ENCODE measurements at regions not wholly inside any gene's neighbourhood (a gene's known extent, or its start where the extent isn't known, plus 50 kb on each side); places are given as distances from the start of the nearest gene placed in this dataset.
"Not testable (repeated sequence)": the region's sequence is repeated elsewhere in the genome, so short reads cannot be mapped to it uniquely, and the experiment has no call there.

DNA sequence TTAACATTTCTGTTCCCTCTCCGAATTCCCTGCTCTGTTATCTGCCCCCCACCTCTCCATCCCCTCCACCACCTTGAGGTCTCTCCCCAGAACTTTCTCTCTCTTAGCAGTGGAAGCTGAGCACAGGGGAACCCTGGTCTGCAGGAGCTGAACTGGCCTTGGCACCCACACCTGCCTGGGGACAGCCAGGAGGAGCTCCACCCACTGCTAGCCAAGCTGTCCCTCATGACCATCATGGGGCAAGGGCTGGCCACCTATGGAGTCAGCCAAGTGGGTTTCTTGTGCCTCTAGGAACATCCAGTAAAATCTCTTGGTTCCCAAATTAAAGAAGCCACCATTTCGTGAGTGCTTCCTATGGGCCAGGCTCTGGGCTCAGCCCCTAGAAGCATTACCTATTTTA, 276.4 kb upstream of the TLE3 start:
- no TSS peak for BruUV-seq (replicated peaks)
- Histone ChIP-seq H3K9ac (ENCODE audit: control insufficient read depth, insufficient read depth, low read length) (no peak overlapping the region), H3K27me3 (replicated peaks in 1 of 2; ENCODE audit: control insufficient read depth in 2 of 2, insufficient read depth in 2 of 2, low read length in 1 of 2) (peaks cover 0 to 4% of the 10 kb centered on the region in 2 experiments; a peak in 3 of 4 replicates), H3K36me3 (ENCODE audit: control insufficient read depth in 2 of 2, insufficient read depth in 2 of 2, low read length in 1 of 2) (no peaks in the 10 kb centered on the region), H3K4me3 (no peak overlapping the region), H3K79me2 (ENCODE audit: control insufficient read depth, insufficient read depth, low read length) (no peaks in the 10 kb centered on the region), H4K20me1 (ENCODE audit: control insufficient read depth, insufficient read depth) (no peaks in the 10 kb centered on the region), H3K4me2 (ENCODE audit: control insufficient read depth, insufficient read depth) (no peak overlapping the region), H2AFZ (ENCODE audit: control insufficient read depth, low read depth, low read length) (no peak overlapping the region), H3K4me1 (ENCODE audit: control insufficient read depth, insufficient read depth, low read length) (no peaks in the 10 kb centered on the region), H3K27ac (ENCODE audit: control insufficient read depth, insufficient read depth) (no peak overlapping the region), H3K9me3 (replicated peaks; ENCODE audit: control insufficient read depth, insufficient read depth, low read length) (no peaks in the 10 kb centered on the region)
- intact Hi-C loops (cut with micrococcal nuclease; ENCODE audit: unreplicated experiment): no loop called here
- FAIRE-seq: no peak
- SMC1A ChIA-PET (ENCODE audit: uncharacterized antibody, unreplicated experiment): no interaction called here
- CTCF ChIA-PET: no interaction called here
- no peak for ATAC-seq
- DNase-seq (ENCODE audit: low read depth, low spot score): no peak
- in situ Hi-C loops (cut with MboI): no loop called here
- 28% methylated on average over 2 of the region's 2 CpGs for WGBS (ENCODE audit: insufficient coverage, insufficient replicate concordance, low lambda C conversion rate, missing lambda C conversion rate)
- POLR2A ChIA-PET: no interaction called here
- TF ChIP-seq, protein P1, sequence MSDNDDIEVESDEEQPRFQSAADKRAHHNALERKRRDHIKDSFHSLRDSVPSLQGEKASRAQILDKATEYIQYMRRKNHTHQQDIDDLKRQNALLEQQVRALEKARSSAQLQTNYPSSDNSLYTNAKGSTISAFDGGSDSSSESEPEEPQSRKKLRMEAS (IDR thresholded peaks at IDR 0.05; ENCODE audit: low read depth, low read length): no peak
- TF ChIP-seq KAT2A (conservative IDR thresholded peaks at IDR 0.05; ENCODE audit: control insufficient read depth, low read depth, low read length): no peak
- RAD21 ChIA-PET (ENCODE audit: unreplicated experiment): no interaction called here

DNA sequence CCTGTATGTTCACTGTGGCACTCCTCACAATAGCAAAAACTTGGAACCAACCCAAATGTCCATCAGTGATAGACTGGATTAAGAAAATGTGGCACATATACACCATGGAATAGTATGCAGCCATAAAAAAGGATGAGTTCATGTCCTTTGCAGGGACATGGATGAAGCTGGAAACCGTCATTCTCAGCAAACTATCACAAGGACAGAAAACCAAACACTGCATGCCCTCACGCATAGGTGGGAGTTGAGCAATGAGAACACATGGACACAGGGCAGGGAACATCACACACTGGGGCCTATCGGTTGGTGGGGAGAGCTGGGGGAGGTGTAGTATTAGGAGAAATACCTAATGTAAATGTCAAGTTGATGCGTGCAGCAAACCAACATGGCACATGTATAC, 275.7 kb upstream of the TLE3 start:
- CTCF ChIA-PET; H3K4me2 ChIP-seq (ENCODE audit: control insufficient read depth, insufficient read depth); H3K4me3 ChIP-seq; H3K79me2 ChIP-seq (ENCODE audit: control insufficient read depth, insufficient read depth, low read length); RAD21 ChIA-PET (ENCODE audit: unreplicated experiment); H3K9ac ChIP-seq (ENCODE audit: control insufficient read depth, insufficient read depth, low read length); POLR2A ChIA-PET; ATAC-seq; FAIRE-seq; H3K27me3 ChIP-seq (replicated peaks in 1 of 2; ENCODE audit: control insufficient read depth in 2 of 2, insufficient read depth in 2 of 2, low read length in 1 of 2); DNase-seq (ENCODE audit: low read depth, low spot score); BruUV-seq (replicated peaks); in situ Hi-C loops (cut with MboI); H4K20me1 ChIP-seq (ENCODE audit: control insufficient read depth, insufficient read depth); H2AFZ ChIP-seq (ENCODE audit: control insufficient read depth, low read depth, low read length); H3K36me3 ChIP-seq (ENCODE audit: control insufficient read depth in 2 of 2, insufficient read depth in 2 of 2, low read length in 1 of 2); H3K27ac ChIP-seq (ENCODE audit: control insufficient read depth, insufficient read depth); H3K4me1 ChIP-seq (ENCODE audit: control insufficient read depth, insufficient read depth, low read length); SMC1A ChIA-PET (ENCODE audit: uncharacterized antibody, unreplicated experiment); H3K9me3 ChIP-seq (replicated peaks; ENCODE audit: control insufficient read depth, insufficient read depth, low read length); intact Hi-C loops (cut with micrococcal nuclease; ENCODE audit: unreplicated experiment): not testable (repeated sequence)
- 41% methylated on average over 4 of the region's 4 CpGs for WGBS (ENCODE audit: insufficient coverage, insufficient replicate concordance, low lambda C conversion rate, missing lambda C conversion rate)

DNA sequence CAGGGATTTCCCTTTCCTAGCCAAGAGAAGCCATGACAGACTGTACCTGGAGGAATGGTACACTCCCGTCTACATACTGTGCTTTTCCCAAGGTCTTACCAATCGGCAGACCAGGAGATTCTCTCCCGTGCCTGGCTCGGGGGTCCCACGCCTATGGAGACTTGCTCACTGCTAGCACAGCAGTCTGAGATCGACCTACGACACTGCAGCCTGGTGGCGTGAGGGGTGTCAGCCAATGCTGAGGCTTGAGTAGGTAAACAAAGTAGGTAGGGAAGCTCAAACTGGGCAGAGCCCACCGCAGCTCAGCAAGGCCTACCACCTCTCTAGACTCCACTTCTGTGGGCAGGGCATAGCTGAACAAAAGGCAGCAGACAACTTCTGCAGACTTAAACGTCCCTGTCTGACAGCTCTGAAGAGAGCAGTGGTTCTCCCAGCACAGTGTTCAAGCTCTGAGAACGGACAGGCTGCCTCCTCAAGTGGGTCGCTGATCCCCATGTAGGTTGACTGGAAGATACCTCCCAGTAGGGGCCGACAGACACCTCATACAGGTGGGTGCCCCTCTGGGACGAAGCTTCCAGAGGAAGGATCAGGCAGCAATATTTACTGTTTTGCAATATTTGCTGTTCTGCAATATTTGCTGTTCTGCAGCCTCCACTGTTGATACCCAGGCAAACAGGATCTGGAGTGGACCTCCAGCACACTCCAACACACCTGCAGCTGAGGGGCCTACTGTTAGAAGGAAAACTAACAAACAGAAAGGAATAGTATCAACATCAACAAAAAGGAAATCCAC, 270.4 kb upstream of the TLE3 start:
- POLR2A ChIA-PET; H2AFZ ChIP-seq (ENCODE audit: control insufficient read depth, low read depth, low read length); ATAC-seq; FAIRE-seq; BruUV-seq (replicated peaks); H3K36me3 ChIP-seq (ENCODE audit: control insufficient read depth in 2 of 2, insufficient read depth in 2 of 2, low read length in 1 of 2); H3K4me3 ChIP-seq; H4K20me1 ChIP-seq (ENCODE audit: control insufficient read depth, insufficient read depth); H3K4me1 ChIP-seq (ENCODE audit: control insufficient read depth, insufficient read depth, low read length); H3K4me2 ChIP-seq (ENCODE audit: control insufficient read depth, insufficient read depth); SMC1A ChIA-PET (ENCODE audit: uncharacterized antibody, unreplicated experiment); in situ Hi-C loops (cut with MboI); H3K79me2 ChIP-seq (ENCODE audit: control insufficient read depth, insufficient read depth, low read length); H3K9me3 ChIP-seq (replicated peaks; ENCODE audit: control insufficient read depth, insufficient read depth, low read length); DNase-seq (ENCODE audit: low read depth, low spot score); H3K27ac ChIP-seq (ENCODE audit: control insufficient read depth, insufficient read depth); H3K27me3 ChIP-seq (replicated peaks in 1 of 2; ENCODE audit: control insufficient read depth in 2 of 2, insufficient read depth in 2 of 2, low read length in 1 of 2); H3K9ac ChIP-seq (ENCODE audit: control insufficient read depth, insufficient read depth, low read length); intact Hi-C loops (cut with micrococcal nuclease; ENCODE audit: unreplicated experiment): not testable (repeated sequence)
- RAD21 ChIA-PET (ENCODE audit: unreplicated experiment): interaction anchor here (1.4 kb wide), 1 partner anchor 10 kb away, joined by 3 read pairs; no protein-coding TSS in a partner anchor
- WGBS (ENCODE audit: insufficient coverage, insufficient replicate concordance, low lambda C conversion rate, missing lambda C conversion rate): 38% methylated on average over 14 of the region's 14 CpGs
- CTCF ChIA-PET: interaction anchor here (0.7 to 1.4 kb wide), 2 partner anchors 64 to 640 kb away, joined by 3 read pairs; no protein-coding TSS in a partner anchor
